HL-60 (cell line): ENCODE measurements at regions not wholly inside any gene's neighbourhood (a gene's known extent, or its start where the extent isn't known, plus 50 kb on each side); places are given as distances from the start of the nearest gene placed in this dataset.

ENCODE experiments used
- TF ChIP-seq, protein P1 (sequence below): IDR thresholded peaks from one replicate; pipeline ENCODE4 v1.5.1; 2011; ENCODE audit warnings: low read length, control low read depth, inconsistent platforms; ENCODE audit not compliant: insufficient read depth
- TF ChIP-seq, protein P2 (sequence below): IDR thresholded peaks from 2 replicates; pipeline ENCODE4 v1.6.1; 2012; ENCODE audit warnings: low read depth; ENCODE audit not compliant: insufficient replicate concordance

GRCh38 chr5:8560776-8561175, 691.8 kb downstream of the MTRR start:
- TF ChIP-seq, protein P1, sequence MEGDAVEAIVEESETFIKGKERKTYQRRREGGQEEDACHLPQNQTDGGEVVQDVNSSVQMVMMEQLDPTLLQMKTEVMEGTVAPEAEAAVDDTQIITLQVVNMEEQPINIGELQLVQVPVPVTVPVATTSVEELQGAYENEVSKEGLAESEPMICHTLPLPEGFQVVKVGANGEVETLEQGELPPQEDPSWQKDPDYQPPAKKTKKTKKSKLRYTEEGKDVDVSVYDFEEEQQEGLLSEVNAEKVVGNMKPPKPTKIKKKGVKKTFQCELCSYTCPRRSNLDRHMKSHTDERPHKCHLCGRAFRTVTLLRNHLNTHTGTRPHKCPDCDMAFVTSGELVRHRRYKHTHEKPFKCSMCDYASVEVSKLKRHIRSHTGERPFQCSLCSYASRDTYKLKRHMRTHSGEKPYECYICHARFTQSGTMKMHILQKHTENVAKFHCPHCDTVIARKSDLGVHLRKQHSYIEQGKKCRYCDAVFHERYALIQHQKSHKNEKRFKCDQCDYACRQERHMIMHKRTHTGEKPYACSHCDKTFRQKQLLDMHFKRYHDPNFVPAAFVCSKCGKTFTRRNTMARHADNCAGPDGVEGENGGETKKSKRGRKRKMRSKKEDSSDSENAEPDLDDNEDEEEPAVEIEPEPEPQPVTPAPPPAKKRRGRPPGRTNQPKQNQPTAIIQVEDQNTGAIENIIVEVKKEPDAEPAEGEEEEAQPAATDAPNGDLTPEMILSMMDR: no peak
- TF ChIP-seq, protein P2, sequence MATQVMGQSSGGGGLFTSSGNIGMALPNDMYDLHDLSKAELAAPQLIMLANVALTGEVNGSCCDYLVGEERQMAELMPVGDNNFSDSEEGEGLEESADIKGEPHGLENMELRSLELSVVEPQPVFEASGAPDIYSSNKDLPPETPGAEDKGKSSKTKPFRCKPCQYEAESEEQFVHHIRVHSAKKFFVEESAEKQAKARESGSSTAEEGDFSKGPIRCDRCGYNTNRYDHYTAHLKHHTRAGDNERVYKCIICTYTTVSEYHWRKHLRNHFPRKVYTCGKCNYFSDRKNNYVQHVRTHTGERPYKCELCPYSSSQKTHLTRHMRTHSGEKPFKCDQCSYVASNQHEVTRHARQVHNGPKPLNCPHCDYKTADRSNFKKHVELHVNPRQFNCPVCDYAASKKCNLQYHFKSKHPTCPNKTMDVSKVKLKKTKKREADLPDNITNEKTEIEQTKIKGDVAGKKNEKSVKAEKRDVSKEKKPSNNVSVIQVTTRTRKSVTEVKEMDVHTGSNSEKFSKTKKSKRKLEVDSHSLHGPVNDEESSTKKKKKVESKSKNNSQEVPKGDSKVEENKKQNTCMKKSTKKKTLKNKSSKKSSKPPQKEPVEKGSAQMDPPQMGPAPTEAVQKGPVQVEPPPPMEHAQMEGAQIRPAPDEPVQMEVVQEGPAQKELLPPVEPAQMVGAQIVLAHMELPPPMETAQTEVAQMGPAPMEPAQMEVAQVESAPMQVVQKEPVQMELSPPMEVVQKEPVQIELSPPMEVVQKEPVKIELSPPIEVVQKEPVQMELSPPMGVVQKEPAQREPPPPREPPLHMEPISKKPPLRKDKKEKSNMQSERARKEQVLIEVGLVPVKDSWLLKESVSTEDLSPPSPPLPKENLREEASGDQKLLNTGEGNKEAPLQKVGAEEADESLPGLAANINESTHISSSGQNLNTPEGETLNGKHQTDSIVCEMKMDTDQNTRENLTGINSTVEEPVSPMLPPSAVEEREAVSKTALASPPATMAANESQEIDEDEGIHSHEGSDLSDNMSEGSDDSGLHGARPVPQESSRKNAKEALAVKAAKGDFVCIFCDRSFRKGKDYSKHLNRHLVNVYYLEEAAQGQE: no peak
